Common myeloid progenitor, CD34-positive (primary cell): ENCODE measurements at regions not wholly inside any gene's neighbourhood (a gene's known extent, or its start where the extent isn't known, plus 50 kb on each side); places are given as distances from the start of the nearest gene placed in this dataset.
A peak's percentile ranks its signal among the peaks of the same experiment; 100 is the strongest.

ENCODE experiments used
- CTCF ChIA-PET: fragments of 350-600 bp; sonication (Branson Sonifier 250); formaldehyde crosslinking; loops from one replicate; lab custom pipeline; 2021; ENCODE audit warnings: antibody characterized with exemption; lab: Charles Lee
- POLR2A ChIA-PET: fragments of 350-600 bp; sonication (Branson Sonifier 250); formaldehyde crosslinking; loops from one replicate; lab custom pipeline; 2021; ENCODE audit warnings: antibody characterized with exemption; lab: Charles Lee
- DNase-seq, 3 donors: peaks; one replicate each; pipeline versions ENCODE4 v3.0.0 to v3.0.0-alpha.2; 2013
- H3K27ac ChIP-seq, 2 experiments: 1 replicate in 1 of 2; 2 replicates in 1 of 2; pipeline ENCODE4 v1.7.0; 2013; ENCODE audit warnings: inconsistent platforms in 2 of 2, low read length in 2 of 2, mild to moderate bottlenecking in 2 of 2, low read depth in 1 of 2, moderate library complexity in 1 of 2; ENCODE audit not compliant: severe bottlenecking in 2 of 2, insufficient read depth in 1 of 2, poor library complexity in 1 of 2
- H3K27me3 ChIP-seq, 5 experiments: replicated peaks in 2 of 5; 1 replicate in 3 of 5; 2 replicates in 2 of 5; pipeline versions ENCODE4 v1.6.1 to v1.7.0; 2013; ENCODE audit warnings: low read length in 4 of 5, mild to moderate bottlenecking in 2 of 5, moderate library complexity in 2 of 5, inconsistent platforms in 1 of 5; ENCODE audit not compliant: insufficient read depth in 5 of 5, control insufficient read depth in 4 of 5
- H3K36me3 ChIP-seq, 4 experiments: 1 replicate in 2 of 4; 2 replicates in 2 of 4; pipeline versions ENCODE4 v1.6.1 to v1.7.0; 2013; ENCODE audit warnings: low read length in 3 of 4, control low read depth in 1 of 4, mild to moderate bottlenecking in 1 of 4; ENCODE audit not compliant: control insufficient read depth in 4 of 4, insufficient read depth in 4 of 4
- H3K4me1 ChIP-seq, 4 experiments: 1 replicate in 3 of 4; 2 replicates in 1 of 4; pipeline versions ENCODE4 v1.6.1 to v1.7.1; 2013; ENCODE audit warnings: low read length in 3 of 4, mild to moderate bottlenecking in 3 of 4, control low read depth in 1 of 4, inconsistent platforms in 1 of 4, moderate library complexity in 1 of 4; ENCODE audit not compliant: control insufficient read depth in 4 of 4, insufficient read depth in 4 of 4; ENCODE audit errors: control extremely low read depth in 1 of 4
- H3K4me3 ChIP-seq, 7 experiments: 1 replicate in 4 of 7; 2 replicates in 3 of 7; pipeline versions ENCODE4 v1.5.1 to v1.7.0; 2013; ENCODE audit warnings: mild to moderate bottlenecking in 7 of 7, low read length in 6 of 7, moderate library complexity in 6 of 7, inconsistent platforms in 2 of 7, low read depth in 2 of 7, control low read depth in 1 of 7; ENCODE audit not compliant: insufficient read depth in 4 of 7, control insufficient read depth in 1 of 7; ENCODE audit errors: extremely low read depth in 1 of 7
- H3K9me3 ChIP-seq, 5 experiments: 1 replicate in 4 of 5; 2 replicates in 1 of 5; pipeline versions ENCODE4 v1.6.1 to v1.7.1; 2013; ENCODE audit warnings: low read length in 4 of 5, mild to moderate bottlenecking in 2 of 5, inconsistent platforms in 1 of 5, low read depth in 1 of 5, moderate library complexity in 1 of 5; ENCODE audit not compliant: control insufficient read depth in 4 of 5, insufficient read depth in 2 of 5; ENCODE audit errors: control extremely low read depth in 1 of 5
- WGBS: methylation state at CpG from one replicate; pipeline ENCODE4 v1.1.5; 2013; ENCODE audit not compliant: insufficient coverage; 5-methylcytosine and 5-hydroxymethylcytosine counted together

- Histone ChIP-seq H3K27me3 (no peaks in the 10 kb centered on the region), H3K36me3 (no peaks in the 10 kb centered on the region), H3K9me3 (no peaks in the 10 kb centered on the region), H3K27ac (no peak overlapping the region), H3K4me1 (peaks cover 0 to 5% (median under 1%) of the 10 kb centered on the region in 4 experiments), H3K4me3 (no peak overlapping the region)
- 100% methylated on average over 2 of the region's 2 CpGs for WGBS
- POLR2A ChIA-PET, result no interaction called here
- CTCF ChIA-PET, result no interaction called here
- no peak for DNase-seq
These were observed 1041.2 kb downstream of the DTWD2 start for GRCh38 chr5:117947121-117947520.

- DNase-seq, result no peak
- Histone ChIP-seq H3K27me3 (no peaks in the 10 kb centered on the region), H3K9me3 (peaks cover 0 to 5% (median 2%) of the 10 kb centered on the region in 5 experiments), H3K27ac (no peak overlapping the region), H3K36me3 (no peaks in the 10 kb centered on the region), H3K4me1 (peaks cover 0 to 5% (median under 1%) of the 10 kb centered on the region in 4 experiments), H3K4me3 (no peak overlapping the region)
- WGBS, result no CpG with 5 or more reads among the region's 2 CpGs
- ChIA-PET CTCF (no interaction called here), POLR2A (no interaction called here)
These were observed 1043.1 kb downstream of the DTWD2 start for GRCh38 chr5:117945258-117945657.

- Histone ChIP-seq H3K27me3 (no peaks in the 10 kb centered on the region), H3K9me3 (peaks cover 0 to 8% (median 2%) of the 10 kb centered on the region in 5 experiments), H3K4me1 (peaks cover 0 to 5% (median under 1%) of the 10 kb centered on the region in 4 experiments), H3K27ac (no peak overlapping the region), H3K4me3 (no peak overlapping the region), H3K36me3 (no peaks in the 10 kb centered on the region)
- 32% methylated on average over 3 of the region's 3 CpGs for WGBS
- CTCF ChIA-PET, result no interaction called here
- POLR2A ChIA-PET, result no interaction called here
- peak in 2 of 3 donors; percentile 16 to 24 for DNase-seq
These were observed 1044.8 kb downstream of the DTWD2 start for GRCh38 chr5:117943541-117943940.

GRCh38 chr5:117942861-117943519 lies 1045.4 kb downstream of the DTWD2 start:
- H3K36me3 ChIP-seq, result no peaks in the 10 kb centered on the region
- H3K9me3 ChIP-seq, result peaks cover 0 to 8% (median 2%) of the 10 kb centered on the region in 5 experiments
- no peaks in the 10 kb centered on the region for H3K27me3 ChIP-seq
- H3K4me1 ChIP-seq, result peaks cover 0 to 5% (median under 1%) of the 10 kb centered on the region in 4 experiments
- H3K4me3 ChIP-seq, result no peak overlapping the region
- ChIA-PET CTCF (no interaction called here), POLR2A (no interaction called here)
- H3K27ac ChIP-seq, result no peak overlapping the region
- DNase-seq, result peak in 2 of 3 donors; percentile 7 to 13
- no CpG with 5 or more reads among the region's 6 CpGs for WGBS

GRCh38 chr5:117893211-117893610 lies 1095.1 kb downstream of the DTWD2 start:
- Histone ChIP-seq H3K36me3 (no peaks in the 10 kb centered on the region), H3K4me1 (peaks cover 9 to 19% (median 13%) of the 10 kb centered on the region in 4 experiments), H3K27me3 (no peaks in the 10 kb centered on the region), H3K4me3 (no peak overlapping the region), H3K9me3 (no peaks in the 10 kb centered on the region), H3K27ac (no peak overlapping the region)
- no CpG with 5 or more reads among the region's 5 CpGs for WGBS
- ChIA-PET CTCF (no interaction called here), POLR2A (interaction anchor here (0.8 kb wide), 1 partner anchor 9 kb away, joined by 3 read pairs; no protein-coding TSS in a partner anchor)
- no peak for DNase-seq

GRCh38 chr5:117892360-117892759 lies 1096.0 kb downstream of the DTWD2 start:
- no peak overlapping the region for H3K4me3 ChIP-seq
- no peaks in the 10 kb centered on the region for H3K9me3 ChIP-seq
- ChIA-PET CTCF (no interaction called here), POLR2A (no interaction called here)
- H3K36me3 ChIP-seq, result no peaks in the 10 kb centered on the region
- H3K4me1 ChIP-seq, result peaks cover 9 to 26% (median 20%) of the 10 kb centered on the region in 4 experiments
- DNase-seq, result no peak
- WGBS, result no CpG with 5 or more reads among the region's 4 CpGs
- no peak overlapping the region for H3K27ac ChIP-seq
- H3K27me3 ChIP-seq, result no peaks in the 10 kb centered on the region

GRCh38 chr5:117889596-117889995 lies 1098.8 kb downstream of the DTWD2 start:
- Histone ChIP-seq H3K9me3 (no peaks in the 10 kb centered on the region), H3K4me1 (peaks cover 9 to 26% (median 20%) of the 10 kb centered on the region in 4 experiments), H3K4me3 (peak overlapping the region in 1 of 7 experiments; percentile 71), H3K36me3 (no peaks in the 10 kb centered on the region), H3K27me3 (no peaks in the 10 kb centered on the region), H3K27ac (peak overlapping the region; percentile 69 to 82)
- DNase-seq, result peak; percentile 82 to 95 (median 91)
- POLR2A ChIA-PET, result no interaction called here
- CTCF ChIA-PET, result interaction anchor here (0.6 to 1.2 kb wide), 3 partner anchors 11 to 55 kb away, joined by 3 to 4 read pairs (median 3); no protein-coding TSS in a partner anchor
